ENCODE measurements at regions not wholly inside any gene's neighbourhood (a gene's known extent, or its start where the extent isn't known, plus 50 kb on each side); places are given as distances from the start of the nearest gene placed in this dataset.
"Not testable (repeated sequence)": the region's sequence is repeated elsewhere in the genome, so short reads cannot be mapped to it uniquely, and the experiment has no call there.

GRCh38 chr1:117767756-117768155, 161.7 kb downstream of the GDAP2 start:
- TF ChIP-seq POLR2A, CTCF (IDR thresholded peaks at IDR 0.05): not testable (repeated sequence)

All from transverse colon (tissue), 3 donors.